DOHH2 (cell line): ENCODE measurements at regions not wholly inside any gene's neighbourhood (a gene's known extent, or its start where the extent isn't known, plus 50 kb on each side); places are given as distances from the start of the nearest gene placed in this dataset.

Source experiments
- H3F3A ChIP-seq: fragments of 200-600 bp; sonication (generic), shearing (Covaris generic); 2 replicates; pipeline ENCODE4 v1.6.0; 2016; ENCODE audit warnings: antibody characterized with exemption, mild to moderate bottlenecking; ENCODE audit not compliant: control insufficient read depth, insufficient read depth
- H3K27ac ChIP-seq: fragments of 200-600 bp; sonication (generic); 2 replicates; pipeline ENCODE4 v1.5.1; 2014; ENCODE audit warnings: low read depth, mild to moderate bottlenecking, low read length, moderate library complexity
- H3K27me3 ChIP-seq: fragments of 200-600 bp; sonication (generic); 2 replicates; pipeline ENCODE4 v1.6.1; 2014; ENCODE audit warnings: mild to moderate bottlenecking, low read length, mixed read lengths; ENCODE audit not compliant: control insufficient read depth
- H3K36me3 ChIP-seq: fragments of 200-600 bp; sonication (generic); 2 replicates; pipeline ENCODE4 v1.6.1; 2014; ENCODE audit warnings: mild to moderate bottlenecking, low read length, moderate library complexity, mixed read lengths; ENCODE audit not compliant: control insufficient read depth
- H3K4me1 ChIP-seq: fragments of 200-600 bp; sonication (generic); 2 replicates; pipeline ENCODE4 v1.6.1; 2014; ENCODE audit warnings: mild to moderate bottlenecking, low read length, mixed read lengths; ENCODE audit not compliant: control insufficient read depth
- H3K4me2 ChIP-seq: fragments of 200-600 bp; sonication (generic); 2 replicates; pipeline ENCODE4 v1.6.0; 2014; ENCODE audit warnings: mild to moderate bottlenecking, low read length, moderate library complexity
- H3K4me3 ChIP-seq: fragments of 200-600 bp; sonication (generic); 2 replicates; pipeline ENCODE4 v1.5.1; 2014; ENCODE audit warnings: mild to moderate bottlenecking, low read length, mixed read lengths
- H3K79me2 ChIP-seq: fragments of 200-600 bp; sonication (generic); 2 replicates; pipeline ENCODE4 v1.6.1; 2014; ENCODE audit warnings: mild to moderate bottlenecking, low read length, mixed read lengths; ENCODE audit not compliant: control insufficient read depth
- H3K9me2 ChIP-seq: fragments of 200-600 bp; sonication (generic); replicated peaks from 2 replicates; pipeline ENCODE4 v1.6.1; 2014; ENCODE audit warnings: mild to moderate bottlenecking, low read length, mixed read lengths; ENCODE audit not compliant: control insufficient read depth
- H3K9me3 ChIP-seq: fragments of 200-600 bp; sonication (generic); 2 replicates; pipeline ENCODE4 v1.6.1; 2014; ENCODE audit warnings: antibody characterized with exemption, low read length, mixed read lengths; ENCODE audit not compliant: control insufficient read depth, insufficient read depth
- H4K20me1 ChIP-seq: fragments of 200-600 bp; sonication (generic); 2 replicates; pipeline ENCODE4 v1.6.0; 2014; ENCODE audit warnings: low read depth, mild to moderate bottlenecking, antibody characterized with exemption, low read length, moderate library complexity; ENCODE audit not compliant: control insufficient read depth, insufficient read depth
- CTCF ChIP-seq: fragments of 200-600 bp; sonication (generic); IDR thresholded peaks from one replicate; pipeline ENCODE4 v1.5.1; 2014; ENCODE audit warnings: antibody characterized with exemption, mild to moderate bottlenecking, low read depth, low read length; ENCODE audit not compliant: poor library complexity, severe bottlenecking
- EZH2phosphoT487 ChIP-seq: fragments of 200-600 bp; sonication (generic); IDR thresholded peaks from 2 replicates; pipeline ENCODE4 v1.6.1; 2017; ENCODE audit warnings: borderline replicate concordance, mild to moderate bottlenecking, antibody characterized with exemption, low read length, moderate library complexity, mixed read lengths

- Histone ChIP-seq H3K4me1 (no peaks in the 10 kb centered on the region), H3K9me2 (no peaks in the 10 kb centered on the region), H3K9me3 (no peaks in the 10 kb centered on the region), H3K27me3 (no peaks in the 10 kb centered on the region), H3K27ac (no peak overlapping the region), H4K20me1 (no peaks in the 10 kb centered on the region), H3K4me2 (no peak overlapping the region), H3F3A (no peaks in the 10 kb centered on the region), H3K4me3 (no peak overlapping the region), H3K79me2 (no peaks in the 10 kb centered on the region), H3K36me3 (no peaks in the 10 kb centered on the region)
- TF ChIP-seq CTCF (no peak), EZH2phosphoT487 (no peak)
Measured at GRCh38 chr5:110064603-110065268, 375.0 kb downstream of the MAN2A1 start.

- Histone ChIP-seq H3K9me2 (no peaks in the 10 kb centered on the region), H3K4me2 (no peak overlapping the region), H3K4me1 (no peaks in the 10 kb centered on the region), H3K9me3 (no peaks in the 10 kb centered on the region), H3K36me3 (no peaks in the 10 kb centered on the region), H3K27me3 (no peaks in the 10 kb centered on the region), H4K20me1 (no peaks in the 10 kb centered on the region), H3K27ac (no peak overlapping the region), H3K4me3 (no peak overlapping the region), H3K79me2 (no peaks in the 10 kb centered on the region), H3F3A (no peaks in the 10 kb centered on the region)
- TF ChIP-seq EZH2phosphoT487 (no peak), CTCF (no peak)
Measured at GRCh38 chr5:110070836-110071235, 381.1 kb downstream of the MAN2A1 start.

- no peaks in the 10 kb centered on the region for H3K4me1 ChIP-seq
- no peaks in the 10 kb centered on the region for H3K9me3 ChIP-seq
- H3K79me2 ChIP-seq: no peaks in the 10 kb centered on the region
- H4K20me1 ChIP-seq: no peaks in the 10 kb centered on the region
- no peaks in the 10 kb centered on the region for H3K36me3 ChIP-seq
- no peak overlapping the region for H3K4me3 ChIP-seq
- no peaks in the 10 kb centered on the region for H3K9me2 ChIP-seq
- H3K4me2 ChIP-seq: no peak overlapping the region
- H3K27me3 ChIP-seq: no peaks in the 10 kb centered on the region
- no peaks in the 10 kb centered on the region for H3F3A ChIP-seq
- no peak overlapping the region for H3K27ac ChIP-seq
- TF ChIP-seq CTCF: no peak
- no peak for TF ChIP-seq EZH2phosphoT487
Measured at GRCh38 chr5:110072651-110073050, 382.9 kb downstream of the MAN2A1 start.
